Tibial nerve (tissue), 4 donors: ENCODE measurements at regions not wholly inside any gene's neighbourhood (a gene's known extent, or its start where the extent isn't known, plus 50 kb on each side); places are given as distances from the start of the nearest gene placed in this dataset.

Source experiments
- DNase-seq, 2 donors: peaks; one replicate each; pipeline ENCODE4 v3.0.0-alpha.2; 2019; ENCODE audit warnings: low spot score in 2 of 2
- H3K27ac ChIP-seq, 4 donors: fragments of 200-600 bp; sonication (generic) in 3 of 4; one replicate each; pipeline ENCODE4 v1.5.1; 2017 to 2019; ENCODE audit warnings: mild to moderate bottlenecking in 1 of 4
- H3K27me3 ChIP-seq, 2 donors: fragments of 200-600 bp; sonication (generic) in 1 of 2; one replicate each; pipeline versions ENCODE4 v1.5.1 to v1.6.0; 2017 to 2019
- H3K36me3 ChIP-seq, 3 donors: fragments of 200-600 bp; sonication (generic); one replicate each; pipeline ENCODE4 v1.5.1; 2018 to 2019
- H3K4me1 ChIP-seq, 4 donors: fragments of 200-600 bp; sonication (generic) in 3 of 4; one replicate each; pipeline ENCODE4 v1.5.1; 2017 to 2019
- H3K4me3 ChIP-seq, 4 donors: fragments of 200-600 bp; sonication (generic) in 3 of 4; one replicate each; pipeline ENCODE4 v1.5.1; 2017 to 2019; ENCODE audit warnings: mild to moderate bottlenecking in 1 of 4, moderate library complexity in 1 of 4
- H3K9me3 ChIP-seq, 4 donors: fragments of 200-600 bp; sonication (generic) in 3 of 4; one replicate each; pipeline ENCODE4 v1.5.1; 2017 to 2019
- CTCF ChIP-seq, 5 experiments: fragments of 200-600 bp in 3 of 5; fragments of 450-650 bp in 2 of 5; sonication (generic) in 3 of 5; IDR thresholded peaks; one replicate each; pipeline ENCODE4 v1.5.1; 2016 to 2019; ENCODE audit warnings: antibody characterized with exemption in 5 of 5, mild to moderate bottlenecking in 3 of 5, moderate library complexity in 2 of 5
- EP300 ChIP-seq, 2 donors: sonication (generic); formaldehyde crosslinking; IDR thresholded peaks; one replicate each; pipeline ENCODE4 v1.6.1; 2017; ENCODE audit warnings: antibody characterized with exemption in 2 of 2, mild to moderate bottlenecking in 1 of 2
- POLR2A ChIP-seq, 2 donors: fragments of 450-650 bp; IDR thresholded peaks; one replicate each; pipeline ENCODE4 v1.6.1; 2017; ENCODE audit warnings: antibody characterized with exemption in 2 of 2, mild to moderate bottlenecking in 2 of 2, moderate library complexity in 2 of 2
- WGBS, 2 donors: methylation state at CpG; one replicate each; pipeline ENCODE4 v1.1.5; 2018; 5-methylcytosine and 5-hydroxymethylcytosine counted together

DNA sequence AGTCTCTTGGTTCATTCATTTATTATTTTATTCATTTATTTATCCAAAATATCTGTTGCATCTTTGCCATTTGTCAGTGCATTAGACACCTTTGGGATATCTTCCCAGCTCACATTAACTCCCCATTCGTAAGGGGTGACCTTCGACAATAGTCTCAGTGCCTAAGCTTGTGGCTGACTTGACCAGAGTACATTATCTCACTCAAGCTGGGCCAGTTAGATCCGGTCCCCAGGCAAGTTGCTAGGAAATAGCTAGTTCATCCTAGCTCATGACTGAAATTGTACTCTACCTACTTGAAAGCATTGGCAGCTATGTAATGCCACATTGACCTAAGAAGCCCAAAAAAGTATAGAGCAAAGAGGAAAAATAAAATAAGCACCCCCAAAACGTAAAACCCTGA lies 165.3 kb downstream of the FBXO8 start:
- no peaks in the 10 kb centered on the region for H3K36me3 ChIP-seq
- DNase-seq = no peak
- H3K4me1 ChIP-seq = peaks cover 0 to 4% (median 0%) of the 10 kb centered on the region in 4 donors
- no peak for TF ChIP-seq CTCF (IDR thresholded peaks at IDR 0.05)
- no peak for TF ChIP-seq EP300 (IDR thresholded peaks at IDR 0.05)
- TF ChIP-seq POLR2A (IDR thresholded peaks at IDR 0.05) = no peak
- no peak overlapping the region for H3K27ac ChIP-seq
- no peaks in the 10 kb centered on the region for H3K9me3 ChIP-seq
- 79 to 81% methylated on average over 4 of the region's 4 CpGs for WGBS, 2 donors
- H3K27me3 ChIP-seq = no peaks in the 10 kb centered on the region
- H3K4me3 ChIP-seq = no peak overlapping the region

DNA sequence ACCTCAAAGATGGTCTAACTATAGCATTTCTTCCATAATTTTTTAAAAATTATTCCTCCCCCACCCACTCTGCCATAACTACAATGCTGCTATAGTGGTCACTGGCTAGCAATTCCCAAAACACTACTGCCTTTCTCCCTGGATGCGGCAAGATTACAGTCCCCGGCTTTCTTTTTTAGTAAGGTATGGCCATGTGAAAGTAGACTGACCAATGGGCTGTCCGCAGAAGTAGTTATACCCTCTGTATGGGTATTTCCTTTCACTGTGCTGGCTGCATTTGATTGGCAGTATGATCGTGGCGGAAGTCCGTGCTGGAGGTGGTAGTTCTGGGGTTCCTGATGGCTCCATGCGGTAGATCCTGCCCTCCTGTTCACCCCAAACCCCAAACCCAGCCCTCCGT lies 166.0 kb downstream of the FBXO8 start:
- WGBS, 2 donors = 90 to 91% methylated on average over 8 of the region's 8 CpGs
- TF ChIP-seq EP300 (IDR thresholded peaks at IDR 0.05) (no peak), CTCF (IDR thresholded peaks at IDR 0.05) (no peak), POLR2A (IDR thresholded peaks at IDR 0.05) (no peak)
- no peak overlapping the region for H3K4me3 ChIP-seq

GRCh38 chr4:174116021-174116420 lies 167.4 kb downstream of the FBXO8 start:
- Histone ChIP-seq H3K27ac (no peak overlapping the region), H3K4me1 (peaks cover 0 to 4% (median 0%) of the 10 kb centered on the region in 4 donors), H3K27me3 (no peaks in the 10 kb centered on the region), H3K9me3 (no peaks in the 10 kb centered on the region), H3K36me3 (no peaks in the 10 kb centered on the region), H3K4me3 (no peak overlapping the region)
- no peak for DNase-seq
- WGBS, 2 donors = 34 to 48% methylated on average over 4 of the region's 4 CpGs
- TF ChIP-seq EP300 (IDR thresholded peaks at IDR 0.05) = no peak
- no peak for TF ChIP-seq CTCF (IDR thresholded peaks at IDR 0.05)
- no peak for TF ChIP-seq POLR2A (IDR thresholded peaks at IDR 0.05)

More for the DNA sequence above, 166.0 kb downstream of the FBXO8 start:
- H3K27me3 ChIP-seq = no peaks in the 10 kb centered on the region
- H3K4me1 ChIP-seq = peaks cover 0 to 4% (median 0%) of the 10 kb centered on the region in 4 donors
- DNase-seq = no peak
- H3K36me3 ChIP-seq = no peaks in the 10 kb centered on the region
- no peaks in the 10 kb centered on the region for H3K9me3 ChIP-seq
- no peak overlapping the region for H3K27ac ChIP-seq

GRCh38 chr4:174111422-174111821 lies 172.0 kb downstream of the FBXO8 start:
- no peaks in the 10 kb centered on the region for H3K9me3 ChIP-seq
- DNase-seq = no peak
- no peak overlapping the region for H3K27ac ChIP-seq
- no peaks in the 10 kb centered on the region for H3K27me3 ChIP-seq
- H3K36me3 ChIP-seq = no peaks in the 10 kb centered on the region
- no peaks in the 10 kb centered on the region for H3K4me1 ChIP-seq
- no peak overlapping the region for H3K4me3 ChIP-seq
- 75 to 77% methylated on average over 2 of the region's 2 CpGs for WGBS, 2 donors
- TF ChIP-seq POLR2A (IDR thresholded peaks at IDR 0.05) (no peak), CTCF (IDR thresholded peaks at IDR 0.05) (no peak)

DNA sequence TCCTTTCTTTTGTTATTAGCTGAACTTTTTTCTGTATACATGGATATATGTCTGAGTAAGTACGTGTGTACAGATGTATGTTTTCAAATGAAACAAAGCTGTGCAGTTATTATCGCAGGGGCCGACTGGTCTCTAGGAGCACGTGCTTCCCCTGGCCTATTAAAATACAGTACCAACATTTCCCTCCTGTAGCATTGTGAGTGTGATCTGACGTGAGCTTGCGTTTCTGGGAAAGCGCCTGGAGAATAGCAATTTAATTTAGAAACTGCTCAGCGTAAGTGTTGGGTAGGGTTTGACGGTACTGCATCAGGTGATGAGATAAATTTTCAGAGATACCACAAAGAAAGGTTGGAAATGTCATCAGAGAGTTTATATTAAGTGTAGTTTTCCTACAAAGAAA lies 173.3 kb downstream of the FBXO8 start:
- no peak overlapping the region for H3K27ac ChIP-seq
- no peaks in the 10 kb centered on the region for H3K9me3 ChIP-seq
- TF ChIP-seq POLR2A (IDR thresholded peaks at IDR 0.05) (no peak), EP300 (IDR thresholded peaks at IDR 0.05) (no peak), CTCF (IDR thresholded peaks at IDR 0.05) (no peak)
- H3K4me1 ChIP-seq = no peaks in the 10 kb centered on the region
- H3K36me3 ChIP-seq = no peaks in the 10 kb centered on the region
- H3K27me3 ChIP-seq = no peaks in the 10 kb centered on the region
- H3K4me3 ChIP-seq = no peak overlapping the region
- WGBS, 2 donors = 70% methylated on average over 9 of the region's 9 CpGs
- DNase-seq = no peak
